GM21526 (cell line): ENCODE measurements at regions not wholly inside any gene's neighbourhood (a gene's known extent, or its start where the extent isn't known, plus 50 kb on each side); places are given as distances from the start of the nearest gene placed in this dataset.

Experiments used
- ATAC-seq: cut with Tn5 transposase; IDR thresholded peaks from one replicate; pipeline ENCODE4 v1.9.1; 2021; ENCODE audit warnings: moderate library complexity; ENCODE audit not compliant: unreplicated experiment, low FRiP score

DNA sequence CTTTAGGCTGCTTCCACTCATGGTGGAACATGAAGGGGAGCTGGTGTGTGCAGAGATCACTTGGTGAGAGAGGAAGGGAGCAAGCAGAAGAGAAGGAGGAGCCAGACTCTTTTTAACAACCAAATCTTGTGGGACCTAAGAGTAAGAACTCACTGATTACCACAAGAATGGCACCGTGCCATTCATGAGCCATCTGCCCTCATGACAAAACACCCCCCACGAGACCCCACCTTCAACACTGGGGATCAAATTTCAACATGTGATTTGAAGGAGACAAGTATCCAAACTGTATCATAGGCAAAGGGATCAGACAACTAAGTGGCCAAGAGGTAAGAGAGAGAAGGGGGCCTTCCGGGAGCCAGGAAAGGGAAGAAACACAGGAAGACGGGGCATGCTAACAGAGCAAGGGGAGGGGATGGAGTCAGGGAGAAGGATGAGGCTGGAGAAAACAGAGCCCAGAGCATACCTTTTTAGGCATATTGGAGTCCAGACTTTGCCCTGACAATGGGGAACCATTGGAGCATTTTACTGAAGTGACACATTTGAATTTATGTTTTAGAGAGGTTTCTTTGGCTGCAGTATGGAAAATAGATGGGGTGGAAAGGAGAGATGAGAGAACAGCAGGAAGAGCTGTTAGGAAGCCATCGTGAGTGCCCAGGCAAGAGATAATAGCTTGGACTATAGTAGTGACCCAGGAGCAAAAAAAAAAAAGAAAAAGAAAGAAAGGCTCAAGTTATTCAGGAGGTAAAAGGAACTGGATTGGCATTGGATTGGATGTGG lies 204.4 kb upstream of the NUDT4 start:
- ATAC-seq = no peak

DNA sequence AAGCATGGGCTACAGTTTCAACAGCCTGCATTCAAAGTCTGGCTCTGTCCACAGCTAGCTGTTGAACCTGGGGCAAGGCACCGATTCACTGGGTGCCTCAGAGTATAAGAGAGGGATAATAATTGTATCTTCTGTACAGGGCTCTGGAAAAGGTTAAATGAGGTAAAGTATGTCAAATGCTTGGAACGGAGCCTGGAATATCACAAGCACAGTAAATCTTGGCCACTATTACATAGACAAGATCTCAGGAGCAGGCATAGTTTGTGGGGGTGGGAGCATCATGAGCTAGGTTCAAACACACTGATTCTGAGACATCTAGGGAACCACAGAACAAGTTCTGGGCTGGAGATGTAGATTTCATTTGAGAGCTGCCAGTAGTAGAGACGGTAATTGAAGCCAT lies 203.7 kb upstream of the NUDT4 start:
- ATAC-seq = no peak

DNA sequence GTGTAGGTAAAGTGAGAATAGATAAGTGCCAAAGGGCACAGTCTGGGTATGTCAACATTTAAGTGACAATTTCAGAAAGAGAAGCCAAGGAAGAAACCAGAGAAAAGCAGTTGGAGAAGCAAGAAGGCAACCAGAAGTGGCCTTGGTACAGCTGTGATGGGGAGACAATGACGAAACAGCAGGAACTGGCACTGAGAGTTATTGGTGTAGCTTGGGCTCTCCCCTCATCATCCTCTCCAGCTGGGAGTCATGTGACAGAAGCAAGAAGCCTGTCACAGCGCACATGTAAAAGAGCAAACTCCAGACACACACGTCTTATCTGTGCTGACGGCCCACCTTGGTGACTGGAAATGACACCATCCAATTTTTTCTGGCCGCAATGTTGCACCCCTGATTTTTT lies 203.3 kb upstream of the NUDT4 start:
- no peak for ATAC-seq

DNA sequence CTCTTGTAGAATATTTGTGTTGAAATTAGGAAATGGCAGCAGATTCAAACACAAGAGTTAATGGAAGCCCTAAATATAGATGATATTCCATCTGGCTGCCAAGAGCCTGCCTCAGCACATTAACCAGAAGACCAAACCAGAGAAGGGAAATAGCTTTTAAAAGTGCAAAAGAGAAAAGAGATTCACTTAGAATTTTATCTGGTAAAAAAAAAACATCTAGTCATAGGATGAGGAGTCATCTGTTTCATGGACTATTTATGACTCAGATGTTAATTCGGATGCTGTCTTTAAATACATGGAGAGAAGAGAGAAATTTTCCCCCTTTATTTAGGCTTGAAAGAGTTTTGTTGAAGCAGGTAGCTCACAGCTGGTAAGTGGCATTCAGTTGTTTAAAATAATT lies 201.6 kb upstream of the NUDT4 start:
- ATAC-seq = no peak

DNA sequence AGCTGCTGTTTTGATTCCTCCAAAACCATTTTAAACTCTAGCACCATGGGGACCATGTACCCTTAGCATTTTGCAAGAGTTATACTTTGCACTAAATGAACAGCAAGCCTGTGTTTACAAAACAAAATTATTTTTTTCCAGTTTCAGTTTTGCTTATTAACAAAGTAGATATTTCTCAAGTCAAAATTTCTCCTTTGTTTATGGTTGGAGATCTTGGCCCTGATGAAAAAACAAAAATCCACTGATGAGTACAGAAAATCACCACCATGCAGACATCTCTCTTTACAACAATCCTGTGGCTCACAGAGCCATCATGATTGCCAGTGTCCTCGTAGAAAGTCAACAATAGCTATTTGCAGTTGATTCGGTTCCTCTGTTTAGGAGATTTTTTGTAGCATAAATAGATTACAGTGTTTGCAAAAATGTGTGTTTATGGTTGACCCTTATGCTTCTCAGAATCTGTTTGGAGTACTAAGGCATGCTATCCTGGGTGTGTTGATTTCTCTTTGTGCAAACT lies 201.1 kb upstream of the NUDT4 start:
- ATAC-seq = no peak

DNA sequence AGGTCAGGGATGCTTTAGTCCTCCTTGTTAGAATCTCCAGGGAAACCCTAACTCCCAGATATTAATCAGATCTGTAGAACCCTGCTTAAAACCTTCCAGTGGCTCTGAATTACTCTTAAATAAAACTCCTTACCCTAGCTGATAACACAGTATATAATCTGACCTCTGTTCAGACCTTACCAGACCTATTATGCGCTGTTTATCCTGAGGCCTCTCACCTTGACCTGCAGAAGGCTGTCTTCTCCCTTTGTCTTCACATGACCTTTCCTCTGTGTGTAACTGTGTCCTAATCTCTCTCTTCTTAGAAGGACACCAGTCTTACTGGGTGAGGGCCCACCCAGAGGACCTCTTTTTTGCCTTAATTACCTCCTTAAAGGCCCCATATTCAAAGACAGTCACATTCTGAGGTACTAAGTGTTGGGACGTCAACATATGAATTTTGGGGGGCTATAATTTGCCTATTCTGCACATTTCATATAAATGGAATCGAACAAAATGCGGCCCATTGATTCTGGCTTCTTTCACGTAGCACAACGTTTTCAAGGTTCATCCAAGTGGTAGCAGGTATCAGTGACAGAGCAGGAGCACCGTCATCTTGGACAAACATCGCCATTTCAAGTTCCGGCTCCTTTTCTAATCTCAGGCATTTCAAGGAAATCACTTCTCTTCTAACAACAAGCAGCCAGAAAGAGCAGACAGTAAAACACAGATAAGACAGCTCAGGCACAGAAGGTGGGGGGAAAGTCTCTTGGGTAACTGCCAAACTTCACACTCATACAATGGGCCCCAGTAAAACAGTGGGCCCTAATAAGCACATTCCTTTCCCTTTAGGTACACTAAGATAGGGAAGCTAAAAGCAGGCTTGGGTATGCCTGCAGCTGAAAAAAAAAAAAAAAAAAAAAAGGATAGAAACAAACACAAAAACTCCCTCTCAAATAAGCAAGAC lies 200.2 kb upstream of the NUDT4 start:
- no peak for ATAC-seq

DNA sequence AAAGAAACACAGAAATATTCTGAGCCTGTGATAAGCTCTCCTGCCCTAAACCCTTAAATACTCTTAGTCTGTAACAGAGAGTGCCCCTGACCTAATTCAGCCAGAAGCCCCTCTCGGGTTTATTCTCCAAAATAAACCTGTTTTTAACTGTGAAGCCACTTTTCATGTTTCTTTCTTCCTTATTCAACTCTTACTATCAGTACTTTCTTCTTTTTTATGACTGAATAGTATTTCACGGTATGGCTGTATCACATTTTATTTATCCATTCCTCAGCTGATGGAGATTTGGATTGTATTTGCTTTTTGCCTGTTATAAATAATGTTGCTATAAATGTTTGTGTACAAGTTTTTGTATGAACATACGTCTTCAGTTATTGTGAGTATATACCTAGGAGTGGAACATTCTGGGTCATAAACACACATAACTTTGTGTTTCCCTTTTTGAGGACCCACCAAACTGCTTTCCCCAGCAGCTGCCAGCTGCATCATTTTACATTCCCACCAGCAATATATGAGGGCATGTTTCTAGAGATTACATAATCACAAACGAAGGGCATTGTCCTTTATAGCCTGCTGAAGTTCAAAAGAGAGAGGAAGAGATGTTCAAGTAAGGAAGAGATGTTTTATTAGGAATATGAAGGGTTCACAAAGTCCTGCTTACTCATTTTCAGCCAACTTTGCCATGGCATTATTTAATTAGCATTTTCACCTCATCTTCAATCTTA lies 199.4 kb upstream of the NUDT4 start:
- no peak for ATAC-seq

DNA sequence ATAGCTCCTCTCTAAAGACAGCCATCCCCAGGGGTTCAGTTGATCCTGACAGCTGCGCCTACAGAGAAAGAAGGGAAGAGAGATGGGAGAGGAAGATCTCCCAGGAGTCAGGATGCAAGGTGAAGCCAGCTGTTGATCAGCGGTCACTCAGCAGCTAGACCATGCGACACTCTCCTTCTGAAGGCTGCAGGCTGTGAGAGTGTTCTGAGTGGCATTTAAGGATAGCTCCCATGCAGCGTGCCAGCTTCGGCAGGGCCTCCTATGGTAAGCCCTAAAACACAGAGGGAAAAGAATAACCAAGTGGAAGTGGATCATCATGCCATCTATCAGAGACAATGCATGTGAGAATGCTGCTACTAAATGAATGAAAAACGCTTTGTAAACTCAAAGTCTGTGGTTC lies 197.9 kb upstream of the NUDT4 start:
- no peak for ATAC-seq

DNA sequence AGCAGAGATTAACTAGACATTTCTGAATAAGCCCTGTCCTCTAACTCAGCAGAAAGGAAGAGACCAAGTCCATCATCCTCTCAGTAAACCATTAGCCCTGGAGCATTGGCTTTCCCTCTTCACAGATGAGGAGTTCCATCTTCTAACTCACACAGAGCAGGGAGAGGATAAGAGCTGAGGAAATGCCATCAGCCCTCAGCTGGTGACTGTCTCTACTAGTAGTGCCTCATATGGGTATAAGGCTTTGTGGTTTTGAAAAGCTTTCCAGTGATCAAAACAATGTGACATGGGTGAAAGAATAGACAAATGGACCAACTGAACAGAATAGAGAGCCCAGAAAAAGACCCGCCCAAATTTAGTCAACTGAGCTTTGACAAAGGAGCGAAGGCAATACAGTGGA lies 197.2 kb upstream of the NUDT4 start:
- no peak for ATAC-seq

DNA sequence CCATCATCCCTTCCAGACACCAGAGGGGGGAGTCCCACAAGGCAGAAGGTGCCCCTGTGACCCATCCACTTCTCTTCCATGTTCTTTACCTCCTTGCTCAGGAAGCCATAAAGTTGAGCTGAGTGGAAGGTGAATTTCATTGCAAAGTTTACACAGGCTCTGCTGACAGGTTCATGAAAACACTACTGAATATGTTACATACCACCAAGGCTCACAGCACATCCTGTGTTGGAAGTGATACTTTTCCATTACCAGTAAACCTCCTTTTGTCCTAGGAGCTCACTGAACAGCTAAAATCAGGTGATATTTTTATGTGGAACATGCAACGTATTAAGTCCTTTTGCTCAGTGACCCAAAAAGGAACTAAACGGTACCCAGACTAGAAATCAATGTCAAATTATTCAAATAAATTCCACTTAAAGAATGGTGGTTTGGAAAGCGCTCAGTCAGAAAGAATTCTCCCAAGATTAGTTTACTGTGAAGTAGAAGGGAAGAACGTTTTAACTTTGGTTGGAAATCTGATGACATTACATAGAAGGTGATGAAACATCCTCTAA lies 196.2 kb upstream of the NUDT4 start:
- no peak for ATAC-seq

DNA sequence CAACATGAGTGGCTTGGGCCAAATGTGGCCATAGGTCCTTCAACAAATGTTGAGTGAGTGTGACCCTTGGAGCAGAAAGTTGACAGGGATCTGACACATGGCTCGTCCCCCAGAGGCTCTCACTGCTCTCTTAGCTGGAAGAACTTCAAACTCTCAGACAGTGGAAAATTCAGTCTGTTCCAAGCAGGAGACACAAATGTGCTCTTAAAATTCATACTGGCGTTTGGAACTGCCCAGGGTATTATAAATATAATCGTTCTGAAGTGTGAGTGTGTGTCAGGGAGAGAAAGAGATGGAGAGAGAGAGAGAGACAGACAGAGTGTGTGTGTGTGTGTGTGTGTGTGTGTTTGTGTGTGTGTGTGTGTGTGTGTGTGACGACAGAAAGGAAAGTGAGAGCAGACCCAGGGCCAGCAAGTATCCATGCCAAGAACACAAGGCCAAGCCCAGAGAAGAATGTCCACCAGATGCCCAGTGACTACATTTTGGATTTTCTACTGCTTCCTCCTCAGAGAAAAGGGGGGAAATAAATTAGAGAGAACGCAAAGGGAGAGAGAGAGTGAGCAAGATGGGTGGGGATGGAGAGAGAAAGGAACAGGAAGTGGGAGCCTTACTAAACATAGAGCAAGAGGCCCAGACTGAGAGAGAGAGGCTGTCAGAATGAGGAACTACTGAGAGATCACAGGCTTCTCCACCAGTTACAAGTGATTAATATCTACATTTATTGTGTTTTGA lies 193.6 kb upstream of the NUDT4 start:
- peak; percentile 90 for ATAC-seq

DNA sequence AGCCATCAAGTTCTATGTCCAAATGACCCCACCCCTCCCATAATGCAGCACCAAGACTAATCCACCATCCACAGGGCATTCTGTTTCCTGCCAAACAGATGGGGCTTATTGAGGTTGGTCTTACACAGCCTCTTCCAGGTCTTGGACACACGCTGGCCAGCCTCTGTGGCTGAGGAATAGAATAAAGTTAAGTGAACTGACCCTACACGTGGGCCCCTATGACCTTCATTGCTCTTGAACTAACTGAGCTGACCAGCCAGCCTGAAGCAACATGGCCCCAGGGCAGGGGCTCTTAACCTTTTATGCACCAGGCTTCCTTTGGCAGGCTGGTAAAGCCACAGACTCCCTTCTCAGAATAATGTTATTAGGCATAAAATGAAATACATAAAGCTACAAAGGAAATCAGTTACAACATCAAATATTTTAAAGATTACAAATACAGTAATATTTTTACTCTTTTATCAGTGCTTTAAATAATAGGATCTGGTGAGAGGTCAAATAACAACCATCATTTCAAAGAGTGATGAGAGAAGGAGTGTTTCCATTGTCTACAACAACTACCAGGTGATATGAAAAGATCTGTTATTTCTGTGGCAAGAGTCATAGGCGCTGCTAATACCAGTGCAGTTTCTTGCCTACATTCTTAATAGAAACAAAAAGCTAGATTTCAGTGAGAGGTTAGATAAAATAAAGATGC lies 192.9 kb upstream of the NUDT4 start:
- peak; percentile 24 for ATAC-seq

DNA sequence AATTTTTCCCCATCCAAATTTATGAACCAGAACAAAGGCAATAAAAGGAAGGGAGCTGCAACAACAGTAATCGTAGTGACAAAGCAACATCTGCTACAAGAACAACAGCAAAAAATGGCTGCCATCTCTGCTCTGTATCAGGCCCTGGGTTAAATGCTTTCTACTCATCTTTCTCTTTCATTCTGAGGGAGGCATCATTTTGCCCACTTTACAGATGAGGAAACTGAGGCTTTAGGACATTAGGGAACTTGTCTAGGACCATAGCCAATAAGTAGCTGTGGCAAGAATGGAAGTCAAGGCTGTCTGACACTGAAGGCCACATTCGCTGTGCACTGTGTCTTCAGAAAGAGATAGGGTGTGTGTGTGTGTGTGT lies 192.4 kb upstream of the NUDT4 start:
- no peak for ATAC-seq

DNA sequence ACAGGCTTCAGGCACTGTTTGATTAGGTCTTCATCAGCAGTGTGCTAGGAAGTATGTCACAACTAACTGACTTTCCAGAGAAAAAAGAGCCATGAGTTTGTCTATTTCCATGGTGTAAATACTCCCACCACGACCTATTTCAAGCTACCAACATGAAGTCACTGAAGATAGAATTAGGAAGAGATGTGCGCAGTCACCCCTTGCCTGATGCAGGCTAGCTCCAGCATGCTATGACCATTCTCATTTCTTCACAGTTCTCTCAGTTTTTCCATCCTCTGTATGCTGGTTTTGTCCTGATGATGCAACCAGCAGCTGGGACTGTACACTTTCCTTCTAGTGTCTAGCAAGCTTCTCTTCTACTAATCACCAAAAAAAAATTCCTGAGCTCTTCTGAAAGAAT lies 191.6 kb upstream of the NUDT4 start:
- no peak for ATAC-seq

DNA sequence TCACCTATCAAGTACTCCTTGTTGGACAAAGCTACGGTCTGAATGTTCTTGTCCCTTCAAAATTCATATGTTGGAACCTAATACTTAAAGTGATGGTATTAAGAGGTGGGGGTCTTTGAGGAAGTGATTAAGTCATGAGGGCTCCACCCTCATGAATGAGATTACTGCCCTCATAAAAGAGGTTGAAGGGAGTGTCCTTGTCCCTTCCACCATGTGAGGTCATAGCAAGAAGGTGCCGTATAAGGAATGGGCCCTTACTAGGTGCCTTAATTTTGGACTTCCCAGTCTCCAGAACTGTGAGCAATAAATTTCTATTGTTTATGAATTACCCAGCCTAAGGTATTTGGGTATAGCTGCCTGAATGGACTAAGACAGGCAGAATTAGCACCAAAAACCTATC lies 191.1 kb upstream of the NUDT4 start:
- no peak for ATAC-seq

DNA sequence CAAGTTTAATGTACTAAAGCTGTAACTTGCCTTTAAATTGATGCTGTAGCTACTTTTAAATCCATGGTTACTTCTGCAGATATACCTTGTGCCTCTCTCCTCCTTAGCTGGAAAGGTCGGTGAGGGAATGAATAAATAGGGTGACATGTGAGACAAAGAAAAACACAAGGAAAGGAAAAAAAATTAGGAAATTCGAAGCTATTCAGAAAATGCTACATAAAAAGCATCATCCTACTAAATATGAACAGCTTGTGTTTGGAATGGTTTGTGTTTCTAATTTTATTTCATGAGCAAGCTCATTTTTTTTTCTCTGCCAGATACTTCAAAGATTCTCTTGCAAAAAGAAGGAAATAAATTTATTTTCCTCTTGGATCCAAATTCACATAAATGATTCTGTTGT lies 186.3 kb upstream of the NUDT4 start:
- ATAC-seq = no peak

DNA sequence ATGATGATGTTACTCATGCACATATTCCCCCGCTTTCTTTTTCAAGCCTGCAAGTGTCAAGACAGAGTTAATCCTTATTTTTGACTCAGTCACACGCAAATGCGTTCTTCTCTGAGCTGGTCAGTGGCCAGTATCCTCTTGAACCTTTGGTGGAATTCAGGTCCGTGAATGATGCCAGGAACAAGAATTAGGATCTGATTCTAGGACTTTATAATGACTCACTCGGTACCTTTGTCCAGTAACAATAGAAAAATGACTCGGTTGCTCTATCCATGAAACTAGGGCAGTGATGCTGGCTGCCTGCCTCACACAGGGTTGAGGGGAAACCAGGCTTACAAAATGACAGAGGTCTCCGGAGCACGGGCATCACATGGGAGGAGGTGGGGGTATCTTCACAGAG lies 185.8 kb upstream of the NUDT4 start:
- no peak for ATAC-seq

DNA sequence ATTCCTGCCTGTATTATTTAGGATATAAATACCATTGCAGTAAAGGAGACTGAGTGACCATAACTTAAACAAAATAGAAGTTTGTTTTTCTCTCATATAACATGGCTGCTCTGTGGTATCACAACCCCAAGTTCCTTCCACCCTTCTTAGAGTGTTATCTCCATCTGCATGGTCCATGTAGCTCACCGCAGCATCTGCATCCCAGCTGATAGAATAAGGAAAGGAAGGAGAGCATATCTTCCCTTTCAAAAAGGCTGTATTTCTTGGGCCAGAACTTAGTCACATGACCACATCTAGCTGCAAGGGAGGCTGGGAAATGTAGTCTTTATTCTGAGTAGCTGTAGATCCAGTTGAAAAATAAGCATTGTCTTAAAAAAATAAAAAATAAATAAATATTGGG lies 184.8 kb upstream of the NUDT4 start:
- ATAC-seq = no peak

DNA sequence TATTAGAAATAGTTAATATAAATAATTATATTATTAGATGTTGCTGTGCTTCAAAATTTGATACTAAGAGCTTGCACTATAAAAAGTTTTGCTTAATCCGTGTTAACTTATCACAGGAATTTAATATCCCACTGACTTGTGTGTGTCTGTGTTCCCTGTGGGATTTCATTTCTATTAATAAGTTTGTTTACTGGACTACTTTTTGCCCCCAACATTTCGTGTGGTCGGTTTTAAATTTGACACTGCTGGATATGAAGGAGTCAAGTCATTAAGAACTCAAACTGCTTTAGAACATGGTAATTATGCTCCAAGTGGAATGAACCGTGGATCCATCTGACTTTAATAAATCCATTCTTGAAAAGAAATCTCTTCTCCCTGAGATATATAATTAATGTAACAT lies 182.2 kb upstream of the NUDT4 start:
- ATAC-seq = no peak
